Cardiac fibroblast (primary cell): ENCODE measurements at regions not wholly inside any gene's neighbourhood (a gene's known extent, or its start where the extent isn't known, plus 50 kb on each side); places are given as distances from the start of the nearest gene placed in this dataset.
A peak's percentile ranks its signal among the peaks of the same experiment; 100 is the strongest.

Experiments
- DNase-seq, 2 donors: peaks; one replicate each; pipeline versions ENCODE4 v3.0.0 to v3.0.0-alpha.2; 2010; ENCODE audit warnings: low read depth in 2 of 2
- H3K4me3 ChIP-seq, 2 donors: replicated peaks in 1 of 2; 1 replicate in 1 of 2; 2 replicates in 1 of 2; pipeline ENCODE4 v1.5.1; 2011; ENCODE audit warnings: low read depth in 2 of 2, low read length in 2 of 2, mild to moderate bottlenecking in 2 of 2, moderate library complexity in 1 of 2
- CTCF ChIP-seq: IDR thresholded peaks from one replicate; pipeline ENCODE4 v1.5.1; 2011; ENCODE audit warnings: low read depth, mild to moderate bottlenecking, low read length, inconsistent platforms

- no peak for DNase-seq
- H3K4me3 ChIP-seq, result no peak overlapping the region
- TF ChIP-seq CTCF, result no peak
Observed at GRCh38 chr16:87140211-87141200, 176.7 kb downstream of the C16orf95 start.

- no peak overlapping the region for H3K4me3 ChIP-seq
- no peak for DNase-seq
- no peak for TF ChIP-seq CTCF
Observed at GRCh38 chr16:87141402-87141801, 175.8 kb downstream of the C16orf95 start.

GRCh38 chr16:87143661-87144121 lies 173.5 kb downstream of the C16orf95 start:
- no peak for TF ChIP-seq CTCF
- H3K4me3 ChIP-seq, result no peak overlapping the region
- no peak for DNase-seq

- DNase-seq, result no peak
- no peak overlapping the region for H3K4me3 ChIP-seq
- no peak for TF ChIP-seq CTCF
Observed at GRCh38 chr16:87144232-87144631, 173.0 kb downstream of the C16orf95 start.

- peak; percentile 25 for TF ChIP-seq CTCF
- H3K4me3 ChIP-seq, result no peak overlapping the region
- DNase-seq, result peak; percentile 60 to 94
Observed at GRCh38 chr16:87145181-87146176, 171.7 kb downstream of the C16orf95 start.

- DNase-seq, result no peak
- no peak overlapping the region for H3K4me3 ChIP-seq
- no peak for TF ChIP-seq CTCF
Observed at GRCh38 chr16:87146676-87147075, 170.5 kb downstream of the C16orf95 start.
